Caco-2 (cell line): ENCODE measurements at regions not wholly inside any gene's neighbourhood (a gene's known extent, or its start where the extent isn't known, plus 50 kb on each side); places are given as distances from the start of the nearest gene placed in this dataset.

Experiments
- BruUV-seq: library from RNA; stranded (reverse); fragments of 400-500 nt; replicated peaks from 2 replicates; lab custom pipeline; 2021; lab: Mats Ljungman, UMichigan
- CTCF ChIA-PET: fragments of 300-600 bp; sonication (Branson Sonifier 250); formaldehyde crosslinking; loops from one replicate; lab custom pipeline; 2022; ENCODE audit warnings: antibody characterized with exemption; lab: Charles Lee
- POLR2A ChIA-PET: fragments of 300-600 bp; sonication (Branson Sonifier 250); formaldehyde crosslinking; loops from one replicate; lab custom pipeline; 2022; ENCODE audit warnings: antibody characterized with exemption; lab: Charles Lee
- DNase-seq, 2 experiments: peaks; one replicate each; pipeline versions ENCODE4 v3.0.0 to v3.0.0-alpha.2; 2020 to 2022
- H3K27me3 ChIP-seq: replicated peaks from 2 replicates; pipeline ENCODE4 v1.6.0; 2011; ENCODE audit warnings: low read length; ENCODE audit not compliant: control insufficient read depth, insufficient read depth
- H3K36me3 ChIP-seq: 2 replicates; pipeline ENCODE4 v1.5.1; 2011; ENCODE audit warnings: low read length; ENCODE audit not compliant: control insufficient read depth, insufficient read depth
- H3K4me1 ChIP-seq: fragments of 250-450 bp; sonication (Bioruptor Pico); 2 replicates; pipeline ENCODE4 v1.5.1; 2020; ENCODE audit warnings: mild to moderate bottlenecking
- H3K4me3 ChIP-seq: 2 replicates; pipeline ENCODE4 v1.5.1; 2011; ENCODE audit warnings: low read depth, mild to moderate bottlenecking, control low read depth, low read length
- H3K9me3 ChIP-seq: fragments of 250-450 bp; sonication (Bioruptor Pico); 2 replicates; pipeline ENCODE4 v1.5.1; 2020; ENCODE audit warnings: mild to moderate bottlenecking, moderate library complexity
- H3K27ac Mint-ChIP-seq: one replicate; pipeline ENCODE4 v1.8.0; 2022; ENCODE audit warnings: mixed read lengths; ENCODE audit not compliant: unreplicated experiment
- H3K27me3 Mint-ChIP-seq: one replicate; pipeline ENCODE4 v1.8.0; 2022; ENCODE audit warnings: mixed read lengths; ENCODE audit not compliant: insufficient read depth, unreplicated experiment
- H3K36me3 Mint-ChIP-seq: one replicate; pipeline ENCODE4 v1.8.0; 2022; ENCODE audit warnings: mild to moderate bottlenecking, mixed read lengths; ENCODE audit not compliant: insufficient read depth, unreplicated experiment
- H3K4me1 Mint-ChIP-seq: one replicate; pipeline ENCODE4 v1.8.0; 2022; ENCODE audit warnings: low read depth, mixed read lengths; ENCODE audit not compliant: unreplicated experiment
- H3K4me3 Mint-ChIP-seq: one replicate; pipeline ENCODE4 v1.8.0; 2022; ENCODE audit warnings: mild to moderate bottlenecking, moderate library complexity, mixed read lengths; ENCODE audit not compliant: unreplicated experiment
- H3K9me3 Mint-ChIP-seq: one replicate; pipeline ENCODE4 v1.8.0; 2022; ENCODE audit warnings: mixed read lengths; ENCODE audit not compliant: unreplicated experiment
- CTCF ChIP-seq, 2 experiments: fragments of 200-600 bp in 1 of 2; IDR thresholded peaks; 1 replicate in 1 of 2; 2 replicates in 1 of 2; pipeline versions ENCODE4 v1.5.1 to v1.8.0; 2011 to 2022; ENCODE audit warnings: antibody characterized with exemption in 1 of 2, control low read depth in 1 of 2, inconsistent platforms in 1 of 2, low read depth in 1 of 2, low read length in 1 of 2, mild to moderate bottlenecking in 1 of 2, moderate library complexity in 1 of 2; ENCODE audit not compliant: insufficient read depth in 1 of 2, severe bottlenecking in 1 of 2, unreplicated experiment in 1 of 2
- intact Hi-C: fragments of 100-400 bp; cut with micrococcal nuclease; formaldehyde crosslinking; loops from one replicate; pipeline ENCODE4 v1.10.0; 2022; ENCODE audit not compliant: unreplicated experiment

GRCh38 chr11:45057938-45058646, 88.3 kb upstream of the PRDM11 start:
- Histone ChIP-seq H3K9me3 (no peaks in the 10 kb centered on the region), H3K4me3 (no peak overlapping the region), H3K36me3 (no peaks in the 10 kb centered on the region), H3K4me1 (no peaks in the 10 kb centered on the region), H3K27me3 (no peaks in the 10 kb centered on the region)
- POLR2A ChIA-PET, result no interaction called here
- H3K27me3 Mint-ChIP-seq, result peaks cover 6% of the 10 kb centered on the region
- H3K36me3 Mint-ChIP-seq, result no peaks in the 10 kb centered on the region
- no peaks in the 10 kb centered on the region for H3K4me1 Mint-ChIP-seq
- no peak for TF ChIP-seq CTCF (IDR thresholded peaks at IDR 0.05; ENCODE audit: insufficient read depth in 1 of 2, low read depth in 1 of 2, low read length in 1 of 2, severe bottlenecking in 1 of 2, unreplicated experiment in 1 of 2)
- BruUV-seq, result no TSS peak
- no peaks in the 10 kb centered on the region for H3K9me3 Mint-ChIP-seq
- CTCF ChIA-PET, result no interaction called here
- H3K4me3 Mint-ChIP-seq, result no peak overlapping the region
- H3K27ac Mint-ChIP-seq, result no peak overlapping the region
- no peak for DNase-seq
- intact Hi-C loops, result no loop called here

GRCh38 chr11:45058647-45058950, 87.8 kb upstream of the PRDM11 start:
- H3K4me1 ChIP-seq, result no peaks in the 10 kb centered on the region
- no peaks in the 10 kb centered on the region for H3K27me3 ChIP-seq
- Mint-ChIP-seq H3K4me1 (no peaks in the 10 kb centered on the region), H3K4me3 (no peak overlapping the region), H3K9me3 (no peaks in the 10 kb centered on the region), H3K27me3 (peaks cover 6% of the 10 kb centered on the region), H3K27ac (no peak overlapping the region), H3K36me3 (no peaks in the 10 kb centered on the region)
- no peaks in the 10 kb centered on the region for H3K9me3 ChIP-seq
- ChIA-PET POLR2A (no interaction called here), CTCF (no interaction called here)
- H3K36me3 ChIP-seq, result no peaks in the 10 kb centered on the region
- intact Hi-C loops, result no loop called here
- no peak for DNase-seq
- no peak for TF ChIP-seq CTCF (IDR thresholded peaks at IDR 0.05; ENCODE audit: insufficient read depth in 1 of 2, low read depth in 1 of 2, low read length in 1 of 2, severe bottlenecking in 1 of 2, unreplicated experiment in 1 of 2)
- H3K4me3 ChIP-seq, result no peak overlapping the region
- BruUV-seq, result no TSS peak

GRCh38 chr11:45060707-45061106, 85.7 kb upstream of the PRDM11 start:
- H3K4me1 ChIP-seq, result no peaks in the 10 kb centered on the region
- TF ChIP-seq CTCF (IDR thresholded peaks at IDR 0.05; ENCODE audit: insufficient read depth in 1 of 2, low read depth in 1 of 2, low read length in 1 of 2, severe bottlenecking in 1 of 2, unreplicated experiment in 1 of 2), result no peak
- ChIA-PET CTCF (no interaction called here), POLR2A (no interaction called here)
- intact Hi-C loops, result no loop called here
- H3K4me3 ChIP-seq, result no peak overlapping the region
- Mint-ChIP-seq H3K36me3 (no peaks in the 10 kb centered on the region), H3K9me3 (no peaks in the 10 kb centered on the region), H3K4me3 (no peak overlapping the region), H3K27ac (no peak overlapping the region), H3K27me3 (no peaks in the 10 kb centered on the region), H3K4me1 (no peaks in the 10 kb centered on the region)
- DNase-seq, result no peak
- no peaks in the 10 kb centered on the region for H3K27me3 ChIP-seq
- no peaks in the 10 kb centered on the region for H3K9me3 ChIP-seq
- H3K36me3 ChIP-seq, result no peaks in the 10 kb centered on the region
- BruUV-seq, result no TSS peak
